ENCODE measurements at regions not wholly inside any gene's neighbourhood (a gene's known extent, or its start where the extent isn't known, plus 50 kb on each side); places are given as distances from the start of the nearest gene placed in this dataset.

DNA sequence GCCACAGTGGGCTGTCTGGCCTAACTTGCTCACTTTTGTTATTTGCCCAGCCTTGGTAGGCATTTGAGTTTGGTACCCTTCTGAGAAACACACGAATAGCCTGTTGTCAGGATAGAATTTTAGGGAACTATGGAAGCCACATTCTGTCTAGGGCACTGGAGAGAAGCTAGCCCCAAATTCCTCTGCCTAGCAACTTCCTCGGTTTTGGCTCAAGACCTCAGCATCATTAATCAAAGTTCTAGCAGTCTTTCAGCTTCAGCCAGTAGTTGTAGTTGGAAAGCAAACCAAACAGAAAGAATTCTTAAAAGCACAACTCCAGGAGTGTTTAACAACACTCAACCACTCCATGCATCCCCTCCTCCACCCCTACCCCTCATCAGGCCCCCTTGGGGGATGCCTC is 572.1 kb upstream of the PSMD7 start:
- ATAC-seq (ENCODE audit: low read depth), result no peak

More for the DNA sequence above, 572.1 kb upstream of the PSMD7 start:
- Histone ChIP-seq H4K8ac (ENCODE audit: low read depth in 2 of 2, low read length in 2 of 2) (no peak overlapping the region), H3K27me3 (ENCODE audit: control insufficient read depth, insufficient read depth, low read length) (no peaks in the 10 kb centered on the region), H2BK5ac (ENCODE audit: low read depth, low read length, poor library complexity, severe bottlenecking) (no peak overlapping the region), H3K4me3 (ENCODE audit: insufficient read depth, low read depth, low read length) (no peak overlapping the region), H3K23ac (ENCODE audit: low read depth, low read length) (no peak overlapping the region), H3K9me1 (ENCODE audit: insufficient read depth, low read length) (no peaks in the 10 kb centered on the region), H3K27ac (ENCODE audit: insufficient read depth, low read length) (no peak overlapping the region), H3K9me3 (ENCODE audit: control insufficient read depth, insufficient read depth, low read length) (peaks cover 6% of the 10 kb centered on the region; the same call in 1 of the 2 replicates), H3K4me1 (ENCODE audit: control insufficient read depth, insufficient read depth, low read length) (no peaks in the 10 kb centered on the region), H2AK9ac (replicated peaks; ENCODE audit: low read depth, low read length, poor library complexity) (no peak overlapping the region), H2AK5ac (ENCODE audit: low read depth, low read length) (no peak overlapping the region), H3K4ac (ENCODE audit: low read depth, low read length) (no peak overlapping the region), H3K9ac (ENCODE audit: low read depth, low read length) (no peak overlapping the region), H3K36me3 (ENCODE audit: control insufficient read depth, insufficient read depth, low read length) (no peaks in the 10 kb centered on the region), H3K14ac (replicated peaks; ENCODE audit: low read depth, low read length) (no peak overlapping the region), H2AFZ (replicated peaks; ENCODE audit: low read length, poor library complexity) (no peak overlapping the region), H3K18ac (ENCODE audit: low read depth, low read length) (no peak overlapping the region), H2BK15ac (ENCODE audit: low read depth, low read length) (no peak overlapping the region), H3K79me1 (ENCODE audit: low read depth in 1 of 2, low read length in 2 of 2) (no peaks in the 10 kb centered on the region), H4K5ac (ENCODE audit: low read depth, low read length) (no peak overlapping the region), H2BK20ac (ENCODE audit: low read depth, low read length) (no peak overlapping the region), H3K4me2 (ENCODE audit: low read depth, low read length) (no peak overlapping the region), H3K56ac (ENCODE audit: extremely low read depth, insufficient read depth, low read length) (no peak overlapping the region), H4K91ac (ENCODE audit: insufficient read depth, low read depth, low read length) (no peak overlapping the region), H2BK120ac (ENCODE audit: low read depth, low read length) (no peak overlapping the region), H4K20me1 (ENCODE audit: insufficient read depth, low read length) (no peaks in the 10 kb centered on the region)
- CTCF ChIA-PET, result no interaction called here
- DNase-seq, result no peak
- POLR2A ChIA-PET (ENCODE audit: unreplicated experiment), result no interaction called here
- no TSS peak for BruUV-seq (replicated peaks)
- in situ Hi-C loops (cut with MboI; ENCODE audit: low sequenced_read_pairs), result no loop called here
- no peak for TF ChIP-seq CHD1 (IDR thresholded peaks at IDR 0.05; ENCODE audit: low read depth, low read length)
- no peak for TF ChIP-seq MAZ (IDR thresholded peaks at IDR 0.05; ENCODE audit: borderline replicate concordance, low read depth, low read length)
- no peak for TF ChIP-seq CEBPB (IDR thresholded peaks at IDR 0.05; ENCODE audit: low read depth, low read length)
- no peak for TF ChIP-seq MAFK (IDR thresholded peaks at IDR 0.05; ENCODE audit: low read depth, low read length)
- TF ChIP-seq RAD21 (IDR thresholded peaks at IDR 0.05; ENCODE audit: low read length), result no peak
- TF ChIP-seq NFE2L2 (IDR thresholded peaks at IDR 0.05; ENCODE audit: low read depth, low read length), result no peak
- TF ChIP-seq, protein P1, sequence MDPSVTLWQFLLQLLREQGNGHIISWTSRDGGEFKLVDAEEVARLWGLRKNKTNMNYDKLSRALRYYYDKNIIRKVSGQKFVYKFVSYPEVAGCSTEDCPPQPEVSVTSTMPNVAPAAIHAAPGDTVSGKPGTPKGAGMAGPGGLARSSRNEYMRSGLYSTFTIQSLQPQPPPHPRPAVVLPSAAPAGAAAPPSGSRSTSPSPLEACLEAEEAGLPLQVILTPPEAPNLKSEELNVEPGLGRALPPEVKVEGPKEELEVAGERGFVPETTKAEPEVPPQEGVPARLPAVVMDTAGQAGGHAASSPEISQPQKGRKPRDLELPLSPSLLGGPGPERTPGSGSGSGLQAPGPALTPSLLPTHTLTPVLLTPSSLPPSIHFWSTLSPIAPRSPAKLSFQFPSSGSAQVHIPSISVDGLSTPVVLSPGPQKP (IDR thresholded peaks at IDR 0.05; ENCODE audit: borderline replicate concordance, low read depth, low read length), result no peak
- intact Hi-C loops (cut with micrococcal nuclease), result no loop called here
- dilution Hi-C loops (cut with HindIII; ENCODE audit: low sequenced_read_pairs, unreplicated experiment), result no loop called here
- WGBS, 2 experiments (ENCODE audit: extremely low coverage in 2 of 2, insufficient read length in 1 of 2), result no CpG with 5 or more reads among the region's 2 CpGs
